ENCODE measurements at regions not wholly inside any gene's neighbourhood (a gene's known extent, or its start where the extent isn't known, plus 50 kb on each side); places are given as distances from the start of the nearest gene placed in this dataset.
A peak's percentile ranks its signal among the peaks of the same experiment; 100 is the strongest.

- no peak for DNase-seq
Measured at GRCh38 chr18:39834636-39835035, 2120.4 kb upstream of the PIK3C3 start.

DNA sequence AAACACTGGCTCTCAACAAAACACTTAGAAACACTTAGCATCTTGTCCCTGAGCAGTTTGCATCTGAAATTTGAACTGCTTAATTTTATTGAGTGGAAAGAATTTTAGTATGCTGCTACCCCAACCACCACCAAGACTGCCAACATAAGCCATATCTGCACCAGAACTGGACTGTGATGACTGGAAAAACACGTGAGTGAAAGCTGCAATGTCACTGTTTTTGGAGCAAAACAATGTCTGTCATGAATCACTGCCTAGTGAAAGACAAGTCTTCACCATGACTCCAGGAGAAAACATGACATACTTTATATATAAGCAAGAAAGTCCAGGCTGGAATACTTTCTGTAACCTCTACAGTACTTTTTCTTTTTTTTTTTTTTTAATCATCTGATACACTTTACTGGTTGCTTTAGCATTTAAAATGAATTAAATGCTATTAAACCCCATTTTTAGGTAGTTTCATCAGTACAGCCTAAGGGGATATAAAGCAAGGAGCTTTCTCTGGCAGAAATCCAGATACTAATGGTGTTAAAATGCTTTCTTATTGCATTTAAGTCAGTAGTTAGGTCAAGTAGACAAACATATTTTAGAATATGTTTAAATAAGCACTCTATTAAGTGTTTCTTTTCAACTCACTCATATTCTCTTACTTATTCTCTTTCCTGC is 2129.4 kb upstream of the PIK3C3 start:
- no peak for DNase-seq

DNA sequence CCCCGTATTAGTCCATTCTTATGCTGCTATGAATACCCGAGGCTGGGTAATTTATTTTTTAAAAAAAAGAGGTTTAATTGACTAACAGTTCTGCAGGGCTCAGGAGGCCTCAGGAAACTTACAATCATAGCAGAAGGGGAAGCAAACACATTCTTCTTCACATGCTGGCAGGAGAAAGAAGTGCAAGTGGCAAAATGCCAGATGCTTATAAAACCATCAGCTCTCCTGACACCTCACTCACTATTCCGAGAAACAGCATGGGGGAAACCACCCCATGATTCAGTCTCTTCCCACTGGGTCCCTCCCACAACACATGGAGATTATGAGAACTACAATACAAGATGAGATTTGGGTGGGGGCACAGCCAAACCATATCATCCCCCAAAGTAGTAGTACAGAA is 2148.5 kb upstream of the PIK3C3 start:
- DNase-seq, result no peak

DNA sequence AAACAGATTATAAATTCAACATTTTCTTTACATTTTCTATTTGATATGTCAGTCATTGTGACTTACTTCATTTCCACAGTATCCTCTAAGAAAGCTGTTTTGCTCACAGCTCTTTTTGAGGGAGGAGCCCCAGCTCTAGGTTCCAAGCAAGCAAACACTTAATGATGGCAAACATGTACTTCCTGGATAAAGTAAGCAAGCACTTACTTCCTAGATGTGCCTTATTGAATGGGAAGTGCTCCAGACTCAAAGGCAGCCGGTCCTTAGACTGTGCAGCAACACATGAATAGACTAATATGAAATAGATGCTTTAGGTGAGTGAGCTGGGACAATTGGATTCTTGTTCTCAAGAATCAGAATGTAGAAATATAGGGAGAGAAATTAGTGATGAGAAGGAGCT is 2149.8 kb upstream of the PIK3C3 start:
- DNase-seq, result no peak

GRCh38 chr18:39802648-39803229 is 2152.3 kb upstream of the PIK3C3 start:
- no peak for DNase-seq

DNA sequence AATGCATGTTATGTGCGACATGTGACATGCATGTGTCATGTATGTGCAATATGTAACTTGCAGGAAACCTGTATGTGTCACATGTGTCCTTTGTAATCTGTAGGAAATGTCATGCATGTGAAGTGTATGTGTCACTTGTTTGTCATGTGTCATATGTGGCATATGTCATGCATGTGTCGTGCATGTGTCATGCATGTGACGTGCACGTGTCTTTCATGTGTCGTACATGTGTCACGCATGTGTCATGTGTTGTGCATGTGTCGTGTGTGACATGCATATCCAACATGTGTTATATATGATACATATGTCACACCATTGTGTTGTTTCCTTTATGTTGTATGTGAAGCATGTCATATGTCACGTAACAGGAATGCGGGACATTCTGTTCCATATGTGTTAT is 2153.2 kb upstream of the PIK3C3 start:
- no peak for DNase-seq

GRCh38 chr18:39801010-39801409 is 2154.0 kb upstream of the PIK3C3 start:
- DNase-seq, result no peak

GRCh38 chr18:39799006-39799405 is 2156.0 kb upstream of the PIK3C3 start:
- no peak for DNase-seq

DNA sequence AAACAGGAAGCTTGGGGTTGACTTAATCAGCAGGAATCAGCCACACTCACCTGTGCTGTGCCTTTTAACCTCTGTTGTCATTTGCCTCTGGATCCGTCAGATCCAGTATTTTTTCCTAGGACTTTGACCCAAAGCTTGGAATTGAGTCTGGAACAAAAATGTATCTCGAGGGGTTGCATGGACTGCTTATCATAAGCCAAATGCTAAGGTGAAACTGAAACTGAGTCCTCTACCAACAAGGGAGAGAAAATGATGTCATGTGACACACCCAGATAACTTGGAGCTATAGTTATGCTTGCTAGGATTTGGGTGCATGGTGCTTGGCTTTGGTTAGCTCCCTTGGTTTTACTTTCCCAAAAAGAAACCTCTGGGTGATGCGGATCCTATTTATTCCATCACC is 2158.6 kb upstream of the PIK3C3 start:
- no peak for DNase-seq

GRCh38 chr18:39795350-39795749 is 2159.7 kb upstream of the PIK3C3 start:
- no peak for DNase-seq

- DNase-seq, result no peak
Measured at GRCh38 chr18:39793609-39794008, 2161.4 kb upstream of the PIK3C3 start.

GRCh38 chr18:39788383-39788782 is 2166.7 kb upstream of the PIK3C3 start:
- DNase-seq, result no peak

- peak; percentile 32 for DNase-seq
Measured at GRCh38 chr18:39786477-39786876, 2168.6 kb upstream of the PIK3C3 start.

- no peak for DNase-seq
Measured at GRCh38 chr18:39784541-39784940, 2170.5 kb upstream of the PIK3C3 start.

- no peak for DNase-seq
Measured at GRCh38 chr18:39781565-39781964, 2173.5 kb upstream of the PIK3C3 start.

GRCh38 chr18:39780774-39781173 is 2174.3 kb upstream of the PIK3C3 start:
- DNase-seq, result no peak

- DNase-seq, result no peak
Measured at GRCh38 chr18:39779926-39780325, 2175.1 kb upstream of the PIK3C3 start.

- DNase-seq, result no peak
Measured at GRCh38 chr18:39776766-39777165, 2178.3 kb upstream of the PIK3C3 start.

- no peak for DNase-seq
Measured at GRCh38 chr18:39774957-39775598, 2180.0 kb upstream of the PIK3C3 start.

DNA sequence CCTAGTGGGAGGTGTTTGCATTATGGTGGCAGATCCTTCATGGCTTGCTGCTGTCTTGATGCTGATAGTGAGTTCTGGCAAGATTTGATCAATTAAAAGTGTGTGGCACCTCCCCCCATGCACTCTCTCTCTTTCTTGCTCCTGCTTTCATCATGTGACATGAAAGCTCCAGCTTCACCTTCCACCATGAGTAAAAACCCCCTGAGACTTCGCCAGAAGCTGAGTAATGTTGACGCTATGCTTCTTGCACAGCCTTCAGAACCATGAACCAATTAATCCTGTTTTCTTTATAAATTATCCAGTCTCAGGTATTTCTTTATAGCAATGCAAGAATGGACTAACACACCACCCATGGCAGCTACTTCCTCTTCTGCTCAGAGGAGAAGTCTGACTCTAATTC is 2181.4 kb upstream of the PIK3C3 start:
- no peak for DNase-seq

DNA sequence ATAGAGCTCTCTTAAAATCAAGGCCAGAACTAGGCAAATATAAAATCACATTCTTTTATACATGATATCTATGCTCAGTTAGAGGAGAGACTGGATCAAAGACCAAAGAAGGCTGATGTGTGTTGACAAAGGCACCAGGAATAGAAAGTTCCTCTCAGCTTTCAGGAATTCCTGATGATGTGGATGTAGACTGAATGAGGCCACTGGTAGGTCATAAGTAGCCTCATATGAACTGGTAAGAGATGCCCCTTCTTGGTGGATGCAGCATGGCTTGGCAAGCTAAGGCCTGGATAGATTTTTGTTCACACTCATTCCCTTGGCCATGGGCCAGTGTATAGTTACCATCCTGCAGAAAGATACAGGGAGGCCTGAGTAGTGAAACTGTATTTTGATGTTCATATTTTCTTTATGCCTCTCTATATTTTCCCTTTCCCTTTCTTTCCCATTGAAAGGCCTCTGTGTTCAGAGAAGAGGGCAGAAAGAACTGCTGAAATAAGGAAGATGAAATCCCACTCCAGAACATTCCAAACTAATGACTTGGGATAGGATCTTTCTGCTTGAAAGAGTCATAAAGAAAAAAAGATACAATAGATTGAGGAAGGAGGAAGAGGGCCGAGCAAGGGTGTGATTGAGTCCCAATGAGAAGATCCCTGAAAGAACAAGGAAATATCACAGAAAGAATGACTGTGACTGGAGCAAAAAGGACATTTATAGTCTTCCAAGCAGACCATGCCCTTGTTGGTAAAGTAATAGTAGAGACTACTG is 2182.7 kb upstream of the PIK3C3 start:
- DNase-seq, result no peak

- no peak for DNase-seq
Measured at GRCh38 chr18:39770399-39770798, 2184.6 kb upstream of the PIK3C3 start.

DNA sequence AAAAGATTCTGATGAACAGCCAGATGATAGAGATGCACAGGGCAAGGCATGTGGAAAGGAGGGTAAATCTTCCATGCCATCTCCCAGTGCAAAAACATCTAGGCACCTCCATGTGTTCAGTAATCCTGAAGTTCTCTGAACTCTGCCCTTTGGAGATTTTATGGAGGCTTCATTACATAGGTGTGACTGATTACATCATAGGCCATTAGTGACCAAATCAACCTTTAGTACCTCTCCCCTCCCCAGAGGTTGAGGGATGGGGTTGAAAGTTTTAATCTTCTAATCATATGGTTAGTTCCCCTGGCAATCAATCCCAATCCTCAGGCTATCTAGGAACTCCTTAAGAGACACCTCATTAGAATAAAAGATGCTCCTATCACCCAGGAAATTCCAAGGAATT is 2190.2 kb upstream of the PIK3C3 start:
- no peak for DNase-seq

DNA sequence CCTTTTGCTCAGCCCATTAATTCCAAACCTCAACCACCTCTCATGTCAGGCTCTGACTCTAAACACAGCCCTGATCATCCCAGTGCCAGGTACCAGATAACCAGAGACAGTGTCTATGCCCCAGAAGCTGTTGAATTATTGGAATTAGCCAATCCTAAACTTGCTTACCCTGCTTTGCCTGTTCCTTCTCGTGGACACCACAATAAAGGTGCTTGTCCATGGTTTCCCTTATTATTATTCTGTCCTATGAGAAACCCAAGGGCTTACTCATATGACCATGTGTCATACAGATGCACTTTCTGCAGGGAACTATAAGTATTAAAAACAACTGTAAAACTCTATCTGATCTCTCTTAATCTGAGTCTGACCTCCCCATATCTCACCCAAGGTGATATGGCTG is 2193.8 kb upstream of the PIK3C3 start:
- no peak for DNase-seq

All from NCI-H1694 (cell line).